HepG2 (cell line): ENCODE measurements at regions not wholly inside any gene's neighbourhood (a gene's known extent, or its start where the extent isn't known, plus 50 kb on each side); places are given as distances from the start of the nearest gene placed in this dataset.

Experiments used
- BRCA1 ChIP-seq: sonication (generic); formaldehyde crosslinking; IDR thresholded peaks from 2 replicates; pipeline ENCODE4 v1.4.0; 2020; ENCODE audit warnings: missing genetic modification reagents
- FOXO4 ChIP-seq: sonication (generic); formaldehyde crosslinking; conservative IDR thresholded peaks from 2 replicates; pipeline ENCODE4 v1.8.1; 2023; ENCODE audit warnings: missing genetic modification reagents
- KAT8 ChIP-seq: IDR thresholded peaks from 2 replicates; pipeline ENCODE4 v1.6.1; 2016; ENCODE audit warnings: missing genetic modification reagents, missing compliant biosample characterization
- KDM6A ChIP-seq: IDR thresholded peaks from 2 replicates; pipeline ENCODE4 v1.6.1; 2016; ENCODE audit warnings: low read depth
- MEIS2 ChIP-seq: sonication (generic); formaldehyde crosslinking; IDR thresholded peaks from 2 replicates; pipeline ENCODE4 v1.9.0; 2021; ENCODE audit warnings: mild to moderate bottlenecking, missing genetic modification reagents
- NCOA2 ChIP-seq: sonication (generic); formaldehyde crosslinking; IDR thresholded peaks from 2 replicates; pipeline ENCODE4 v1.8.0; 2022; ENCODE audit warnings: inconsistent platforms
- PPARG ChIP-seq: conservative IDR thresholded peaks from 2 replicates; pipeline ENCODE4 v1.6.1; 2016; ENCODE audit warnings: missing biosample characterization, missing genetic modification reagents
- RARG ChIP-seq: sonication (generic); formaldehyde crosslinking; IDR thresholded peaks from 2 replicates; pipeline ENCODE4 v1.4.0; 2020; ENCODE audit warnings: low read depth, mild to moderate bottlenecking, missing genetic modification reagents
- SMC3 ChIP-seq: IDR thresholded peaks from 2 replicates; pipeline ENCODE4 v1.6.1; 2011; ENCODE audit warnings: low read length, improper control_type of control experiment
- TFE3 ChIP-seq: IDR thresholded peaks from 2 replicates; pipeline ENCODE4 v1.6.1; 2016
- ZBTB46 ChIP-seq: sonication (generic); formaldehyde crosslinking; IDR thresholded peaks from 2 replicates; pipeline ENCODE4 v1.4.0; 2020; ENCODE audit warnings: mild to moderate bottlenecking, missing genetic modification reagents, borderline replicate concordance
- ZNF143 ChIP-seq: sonication (generic); formaldehyde crosslinking; IDR thresholded peaks from 2 replicates; pipeline ENCODE4 v1.4.0; 2020; ENCODE audit warnings: missing genetic modification reagents
- ZNF329 ChIP-seq: sonication (generic); formaldehyde crosslinking; IDR thresholded peaks from 2 replicates; pipeline ENCODE4 v1.9.0; 2021; ENCODE audit warnings: low read depth, mild to moderate bottlenecking, missing genetic modification reagents
- ZNF775 ChIP-seq: sonication (generic); formaldehyde crosslinking; IDR thresholded peaks from 2 replicates; pipeline ENCODE4 v1.4.0; 2020; ENCODE audit warnings: missing genetic modification reagents, mild to moderate bottlenecking, moderate library complexity, borderline replicate concordance
- ZNF883 ChIP-seq: sonication (generic); formaldehyde crosslinking; IDR thresholded peaks from 2 replicates; pipeline ENCODE4 v1.5.1; 2020; ENCODE audit warnings: mild to moderate bottlenecking, missing genetic modification reagents; ENCODE audit errors: not compliant biosample characterization
- TF ChIP-seq, protein P1 (sequence below): sonication (generic); formaldehyde crosslinking; IDR thresholded peaks from 2 replicates; pipeline ENCODE4 v1.4.0; 2020; ENCODE audit warnings: mild to moderate bottlenecking, missing genetic modification reagents
- TF ChIP-seq, protein P2 (sequence below): fragments of 450-650 bp; IDR thresholded peaks from 2 replicates; pipeline ENCODE4 v1.6.1; 2017; ENCODE audit warnings: mild to moderate bottlenecking
- TF ChIP-seq, protein P3 (sequence below): sonication (generic); formaldehyde crosslinking; IDR thresholded peaks from 2 replicates; pipeline ENCODE4 v1.5.0; 2020; ENCODE audit warnings: missing genetic modification reagents, mild to moderate bottlenecking, borderline replicate concordance

GRCh38 chr20:53711333-53712211 is 117.9 kb upstream of the ZNF217 start (continued):
- TF ChIP-seq NCOA2 (CRISPR knock-in tag) = peak; percentile 58
- TF ChIP-seq FOXO4 (CRISPR knock-in tag) = no peak
- TF ChIP-seq TFE3 (CRISPR knock-in tag) = 0 out of 2 replicates have a peak, but pooled peaks have one; percentile 15
- no peak for TF ChIP-seq ZNF775 (CRISPR knock-in tag)
- TF ChIP-seq KAT8 = peak; percentile 16; the same call in 1 of the 2 replicates
- no peak for TF ChIP-seq ZNF143 (CRISPR knock-in tag)
- TF ChIP-seq ZNF883 (CRISPR knock-in tag) = peak; percentile 79
- TF ChIP-seq MEIS2 = peak; percentile 39; the same call in 1 of the 2 replicates
- TF ChIP-seq, protein P1, sequence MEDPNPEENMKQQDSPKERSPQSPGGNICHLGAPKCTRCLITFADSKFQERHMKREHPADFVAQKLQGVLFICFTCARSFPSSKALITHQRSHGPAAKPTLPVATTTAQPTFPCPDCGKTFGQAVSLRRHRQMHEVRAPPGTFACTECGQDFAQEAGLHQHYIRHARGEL (CRISPR knock-in tag) = no peak
- TF ChIP-seq ZNF329 = no peak
- TF ChIP-seq SMC3 = no peak; the same call in 1 of the 2 replicates
- TF ChIP-seq ZBTB46 = no peak
- TF ChIP-seq, protein P2, sequence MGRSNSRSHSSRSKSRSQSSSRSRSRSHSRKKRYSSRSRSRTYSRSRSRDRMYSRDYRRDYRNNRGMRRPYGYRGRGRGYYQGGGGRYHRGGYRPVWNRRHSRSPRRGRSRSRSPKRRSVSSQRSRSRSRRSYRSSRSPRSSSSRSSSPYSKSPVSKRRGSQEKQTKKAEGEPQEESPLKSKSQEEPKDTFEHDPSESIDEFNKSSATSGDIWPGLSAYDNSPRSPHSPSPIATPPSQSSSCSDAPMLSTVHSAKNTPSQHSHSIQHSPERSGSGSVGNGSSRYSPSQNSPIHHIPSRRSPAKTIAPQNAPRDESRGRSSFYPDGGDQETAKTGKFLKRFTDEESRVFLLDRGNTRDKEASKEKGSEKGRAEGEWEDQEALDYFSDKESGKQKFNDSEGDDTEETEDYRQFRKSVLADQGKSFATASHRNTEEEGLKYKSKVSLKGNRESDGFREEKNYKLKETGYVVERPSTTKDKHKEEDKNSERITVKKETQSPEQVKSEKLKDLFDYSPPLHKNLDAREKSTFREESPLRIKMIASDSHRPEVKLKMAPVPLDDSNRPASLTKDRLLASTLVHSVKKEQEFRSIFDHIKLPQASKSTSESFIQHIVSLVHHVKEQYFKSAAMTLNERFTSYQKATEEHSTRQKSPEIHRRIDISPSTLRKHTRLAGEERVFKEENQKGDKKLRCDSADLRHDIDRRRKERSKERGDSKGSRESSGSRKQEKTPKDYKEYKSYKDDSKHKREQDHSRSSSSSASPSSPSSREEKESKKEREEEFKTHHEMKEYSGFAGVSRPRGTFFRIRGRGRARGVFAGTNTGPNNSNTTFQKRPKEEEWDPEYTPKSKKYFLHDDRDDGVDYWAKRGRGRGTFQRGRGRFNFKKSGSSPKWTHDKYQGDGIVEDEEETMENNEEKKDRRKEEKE = no peak
- no peak for TF ChIP-seq BRCA1
- TF ChIP-seq KDM6A = peak; percentile 10; the same call in 1 of the 2 replicates
- no peak for TF ChIP-seq PPARG (CRISPR knock-in tag)
- 0 out of 2 replicates have a peak, but pooled peaks have one; percentile 15 for TF ChIP-seq RARG (CRISPR knock-in tag)
- TF ChIP-seq, protein P3, sequence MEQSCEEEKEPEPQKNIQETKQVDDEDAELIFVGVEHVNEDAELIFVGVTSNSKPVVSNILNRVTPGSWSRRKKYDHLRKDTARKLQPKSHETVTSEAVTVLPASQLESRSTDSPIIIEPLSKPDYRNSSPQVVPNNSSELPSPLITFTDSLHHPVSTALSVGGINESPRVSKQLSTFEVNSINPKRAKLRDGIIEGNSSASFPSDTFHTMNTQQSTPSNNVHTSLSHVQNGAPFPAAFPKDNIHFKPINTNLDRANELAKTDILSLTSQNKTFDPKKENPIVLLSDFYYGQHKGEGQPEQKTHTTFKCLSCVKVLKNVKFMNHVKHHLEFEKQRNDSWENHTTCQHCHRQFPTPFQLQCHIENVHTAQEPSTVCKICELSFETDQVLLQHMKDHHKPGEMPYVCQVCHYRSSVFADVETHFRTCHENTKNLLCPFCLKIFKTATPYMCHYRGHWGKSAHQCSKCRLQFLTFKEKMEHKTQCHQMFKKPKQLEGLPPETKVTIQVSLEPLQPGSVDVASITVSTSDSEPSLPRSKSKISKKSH (CRISPR knock-in tag) = no peak
